Transverse colon (tissue), 3 donors: ENCODE measurements at regions not wholly inside any gene's neighbourhood (a gene's known extent, or its start where the extent isn't known, plus 50 kb on each side); places are given as distances from the start of the nearest gene placed in this dataset.

ENCODE experiments used
- POLR2A ChIP-seq: fragments of 450-650 bp; IDR thresholded peaks from one replicate; pipeline ENCODE4 v1.6.1; 2016; ENCODE audit warnings: antibody characterized with exemption, mild to moderate bottlenecking, moderate library complexity
- POLR2AphosphoS5 ChIP-seq, 3 donors: sonication (generic); formaldehyde crosslinking; IDR thresholded peaks; one replicate each; pipeline ENCODE4 v1.6.1; 2016; ENCODE audit warnings: antibody characterized with exemption in 3 of 3

DNA sequence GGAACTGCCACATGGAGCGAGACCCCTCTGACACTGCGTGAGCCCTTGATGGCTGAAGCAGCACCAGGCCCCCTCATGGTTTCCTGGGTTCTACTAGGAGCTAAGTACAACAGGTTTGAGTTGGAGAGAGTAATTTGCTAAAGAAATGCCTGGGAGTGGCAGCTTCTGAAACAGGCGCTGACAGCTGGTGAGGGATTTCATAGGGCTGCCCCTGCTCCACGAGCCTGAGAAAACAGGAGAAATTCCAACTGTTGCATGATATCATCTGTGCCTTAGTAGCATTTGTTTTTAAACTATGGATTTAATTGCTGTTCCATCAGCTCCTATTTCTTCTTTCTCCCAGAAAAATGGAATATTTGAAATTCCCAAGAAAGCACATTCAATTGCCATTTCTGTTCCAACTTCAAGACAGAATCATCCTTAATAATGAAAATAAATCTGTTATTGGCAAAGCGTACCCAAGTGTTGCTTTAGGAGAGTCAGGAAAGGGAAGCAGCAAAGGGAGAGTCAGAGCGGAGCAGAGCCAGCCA lies 78.8 kb upstream of the ANKFN1 start:
- TF ChIP-seq POLR2A (no peak), POLR2AphosphoS5 (IDR thresholded peaks at IDR 0.05) (no peak)
